ENCODE measurements at regions not wholly inside any gene's neighbourhood (a gene's known extent, or its start where the extent isn't known, plus 50 kb on each side); places are given as distances from the start of the nearest gene placed in this dataset.
"Not testable (repeated sequence)": the region's sequence is repeated elsewhere in the genome, so short reads cannot be mapped to it uniquely, and the experiment has no call there.

- POLR2A ChIA-PET, result interaction anchor here (0.6 kb wide), 1 partner anchor 453 kb away, joined by 3 read pairs; no protein-coding TSS in a partner anchor
- Mint-ChIP-seq H3K4me3 (no peak overlapping the region), H3K4me1 (ENCODE audit: low read depth) (no peaks in the 10 kb centered on the region), H3K27ac (no peak overlapping the region), H3K36me3 (ENCODE audit: low read depth) (no peaks in the 10 kb centered on the region), H3K27me3 (peaks cover 19% of the 10 kb centered on the region), H3K9me3 (no peaks in the 10 kb centered on the region)
- DNase-seq (no peak), ATAC-seq (no peak)
- CTCF ChIA-PET, result interaction anchor here (0.7 kb wide), 1 partner anchor 1350 kb away, joined by 3 read pairs; no protein-coding TSS in a partner anchor
- no peak for TF ChIP-seq CTCF (IDR thresholded peaks at IDR 0.05)
- intact Hi-C loops (cut with micrococcal nuclease), result loop anchor here (10.0 kb wide), 1 partner anchor 254 kb away; no protein-coding TSS in a partner anchor
These were observed 64.0 kb upstream of the TARDBP start for GRCh38 chr1:10948463-10948775.

- ATAC-seq (no peak), DNase-seq (no peak)
- ChIA-PET POLR2A (no interaction called here), CTCF (interaction anchor here (1.0 kb wide), 1 partner anchor 9 kb away, joined by 3 read pairs; no protein-coding TSS in a partner anchor)
- H3K36me3 Mint-ChIP-seq (ENCODE audit: low read depth), result no peaks in the 10 kb centered on the region
- H3K4me3 Mint-ChIP-seq, result no peak overlapping the region
- no peak for TF ChIP-seq CTCF (IDR thresholded peaks at IDR 0.05)
- no peak overlapping the region for H3K27ac Mint-ChIP-seq
- no peaks in the 10 kb centered on the region for H3K4me1 Mint-ChIP-seq (ENCODE audit: low read depth)
- no peaks in the 10 kb centered on the region for H3K9me3 Mint-ChIP-seq
- intact Hi-C loops (cut with micrococcal nuclease), result no loop called here
- H3K27me3 Mint-ChIP-seq, result peaks cover 2% of the 10 kb centered on the region
These were observed 61.9 kb upstream of the TARDBP start for GRCh38 chr1:10950316-10951172.

- CTCF ChIA-PET, result interaction anchor here (1.0 kb wide), 1 partner anchor 10 kb away, joined by 3 read pairs; no protein-coding TSS in a partner anchor
- H3K27me3 Mint-ChIP-seq; H3K4me3 Mint-ChIP-seq; intact Hi-C loops (cut with micrococcal nuclease); POLR2A ChIA-PET; H3K9me3 Mint-ChIP-seq; DNase-seq; ATAC-seq; H3K36me3 Mint-ChIP-seq (ENCODE audit: low read depth); H3K4me1 Mint-ChIP-seq (ENCODE audit: low read depth); H3K27ac Mint-ChIP-seq: not testable (repeated sequence)
These were observed 61.2 kb upstream of the TARDBP start for GRCh38 chr1:10951298-10951697.

- Mint-ChIP-seq H3K4me1 (ENCODE audit: low read depth) (no peaks in the 10 kb centered on the region), H3K36me3 (ENCODE audit: low read depth) (no peaks in the 10 kb centered on the region), H3K4me3 (no peak overlapping the region), H3K27ac (no peak overlapping the region), H3K27me3 (no peaks in the 10 kb centered on the region), H3K9me3 (no peaks in the 10 kb centered on the region)
- no peak for ATAC-seq
- intact Hi-C loops (cut with micrococcal nuclease), result no loop called here
- DNase-seq, result no peak
- no peak for TF ChIP-seq CTCF (IDR thresholded peaks at IDR 0.05)
- POLR2A ChIA-PET, result no interaction called here
- CTCF ChIA-PET, result no interaction called here
These were observed 60.5 kb upstream of the TARDBP start for GRCh38 chr1:10951961-10952360.

- Mint-ChIP-seq H3K4me1 (ENCODE audit: low read depth) (no peaks in the 10 kb centered on the region), H3K9me3 (no peaks in the 10 kb centered on the region), H3K27me3 (no peaks in the 10 kb centered on the region), H3K36me3 (ENCODE audit: low read depth) (no peaks in the 10 kb centered on the region), H3K4me3 (no peak overlapping the region), H3K27ac (no peak overlapping the region)
- ChIA-PET CTCF (no interaction called here), POLR2A (interaction anchor here (0.6 kb wide), 1 partner anchor 11 kb away, joined by 3 read pairs; no protein-coding TSS in a partner anchor)
- TF ChIP-seq CTCF (IDR thresholded peaks at IDR 0.05), result no peak
- ATAC-seq (no peak), DNase-seq (no peak)
- intact Hi-C loops (cut with micrococcal nuclease), result no loop called here
These were observed 58.8 kb upstream of the TARDBP start for GRCh38 chr1:10953505-10954193.
